ENCODE measurements at regions not wholly inside any gene's neighbourhood (a gene's known extent, or its start where the extent isn't known, plus 50 kb on each side); places are given as distances from the start of the nearest gene placed in this dataset.

DNA sequence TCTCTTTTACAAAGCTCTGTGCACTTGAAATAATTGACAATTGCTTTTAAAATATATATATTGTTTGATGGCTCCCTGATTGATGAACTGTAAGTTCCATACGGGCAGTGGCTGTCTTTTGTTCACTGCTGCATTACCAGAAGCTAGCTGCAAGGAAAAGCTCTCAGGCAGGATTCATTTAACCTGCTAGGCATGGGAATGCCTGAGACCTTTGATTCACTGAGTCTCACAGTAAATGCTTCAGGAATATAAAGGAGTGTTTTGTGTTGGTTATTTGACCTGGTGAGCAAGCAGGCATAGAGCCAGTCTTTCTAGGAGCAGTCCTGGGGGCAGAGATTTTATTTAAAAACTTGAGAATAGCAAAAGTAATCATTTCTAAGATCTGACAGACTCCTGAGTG is 193.2 kb upstream of the ITGA4 start:
- POLR2A ChIA-PET (ENCODE audit: partially characterized antibody): interaction anchor here (0.9 kb wide), 1 partner anchor 9 kb away, joined by 3 read pairs; no protein-coding TSS in a partner anchor
- Mint-ChIP-seq H3K36me3 (peaks cover 3 to 37% of the 10 kb centered on the region in 2 donors), H3K27me3 (no peaks in the 10 kb centered on the region), H3K4me3 (peak overlapping the region in 1 of 8 donors; percentile 18), H3K4me1 (peaks cover 17 to 32% (median 25%) of the 10 kb centered on the region in 4 donors), H3K9me3 (peaks cover 0 to 3% (median under 1%) of the 10 kb centered on the region in 8 donors), H3K27ac (peak overlapping the region in 1 of 7 donors; percentile 48)
- no peaks in the 10 kb centered on the region for H3K27me3 ChIP-seq (ENCODE audit: insufficient read depth, low read length)
- DNase-seq: no peak
- H3K9me3 ChIP-seq (ENCODE audit: control insufficient read depth in 1 of 2, low read length in 2 of 2): no peaks in the 10 kb centered on the region
- intact Hi-C loops (cut with micrococcal nuclease): no loop called here
- no peak overlapping the region for H3K4me3 ChIP-seq (ENCODE audit: low read length in 2 of 2)
- H3K4me1 ChIP-seq (ENCODE audit: insufficient read depth, low read length): peaks cover 15% of the 10 kb centered on the region
- no peak overlapping the region for H3K27ac ChIP-seq (ENCODE audit: low read depth, low read length)
- H3K36me3 ChIP-seq (ENCODE audit: insufficient read depth, low read length): no peaks in the 10 kb centered on the region
- CTCF ChIA-PET (ENCODE audit: partially characterized antibody): interaction anchor here (1.0 to 1.2 kb wide), 2 partner anchors 8 to 12 kb away, joined by 3 to 5 read pairs; no protein-coding TSS in a partner anchor

DNA sequence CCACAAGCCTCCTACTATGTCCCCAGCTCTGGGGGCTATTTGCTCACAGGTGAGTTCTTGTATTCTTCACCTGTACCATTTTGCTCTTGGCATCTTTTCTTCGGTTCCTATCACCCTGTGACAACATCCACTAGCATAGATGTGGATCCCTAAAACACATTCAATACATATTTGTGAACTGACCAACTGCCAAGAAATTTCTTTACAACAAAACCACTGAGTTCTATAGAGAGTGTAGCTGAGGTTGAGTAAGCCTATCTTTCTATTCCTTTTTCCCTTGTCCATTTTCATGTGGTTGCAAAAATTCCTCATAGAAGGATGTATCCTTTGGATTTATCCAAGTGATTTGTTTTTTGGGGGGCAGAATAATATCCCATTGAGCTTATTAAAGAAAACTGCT is 192.7 kb upstream of the ITGA4 start:
- ChIA-PET POLR2A (ENCODE audit: partially characterized antibody) (interaction anchor here (0.9 kb wide), 1 partner anchor 9 kb away, joined by 3 read pairs; no protein-coding TSS in a partner anchor), CTCF (ENCODE audit: partially characterized antibody) (interaction anchor here (1.0 to 1.5 kb wide), 3 partner anchors 8 to 12 kb away, joined by 3 to 5 read pairs (median 3); no protein-coding TSS in a partner anchor)
- Histone ChIP-seq H3K4me1 (ENCODE audit: insufficient read depth, low read length) (peaks cover 15% of the 10 kb centered on the region), H3K4me3 (ENCODE audit: low read length in 2 of 2) (no peak overlapping the region), H3K27me3 (ENCODE audit: insufficient read depth, low read length) (no peaks in the 10 kb centered on the region), H3K36me3 (ENCODE audit: insufficient read depth, low read length) (no peaks in the 10 kb centered on the region), H3K27ac (ENCODE audit: low read depth, low read length) (no peak overlapping the region), H3K9me3 (ENCODE audit: control insufficient read depth in 1 of 2, low read length in 2 of 2) (no peaks in the 10 kb centered on the region)
- peaks cover 4 to 40% of the 10 kb centered on the region in 2 donors for H3K36me3 Mint-ChIP-seq
- H3K27me3 Mint-ChIP-seq: no peaks in the 10 kb centered on the region
- peaks cover 17 to 36% (median 27%) of the 10 kb centered on the region in 4 donors for H3K4me1 Mint-ChIP-seq
- intact Hi-C loops (cut with micrococcal nuclease): no loop called here
- H3K27ac Mint-ChIP-seq: no peak overlapping the region
- DNase-seq: no peak
- H3K9me3 Mint-ChIP-seq: peaks cover 0 to 3% (median 0%) of the 10 kb centered on the region in 8 donors
- no peak overlapping the region for H3K4me3 Mint-ChIP-seq

DNA sequence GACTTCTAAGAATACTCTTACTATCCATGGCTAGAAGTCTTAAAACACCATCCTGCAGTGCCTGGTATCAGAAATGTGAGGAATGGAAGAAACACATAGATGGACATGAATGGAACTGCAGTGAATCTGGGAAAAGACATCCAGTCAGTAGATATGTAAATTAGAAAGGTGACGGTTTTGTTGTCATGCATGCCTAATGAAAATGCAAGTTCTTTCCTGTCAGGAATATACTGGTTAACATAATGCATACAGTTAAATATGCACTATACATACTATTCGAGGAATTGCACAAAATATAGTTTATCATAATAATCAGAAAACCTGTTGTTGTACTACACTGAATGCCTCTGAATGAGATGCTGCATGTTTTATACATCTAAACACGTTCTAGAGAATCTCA is 190.6 kb upstream of the ITGA4 start:
- Mint-ChIP-seq H3K9me3 (peaks cover 0 to 3% (median 0%) of the 10 kb centered on the region in 8 donors), H3K4me3 (no peak overlapping the region), H3K27me3 (no peaks in the 10 kb centered on the region), H3K27ac (no peak overlapping the region), H3K4me1 (peaks cover 24 to 56% (median 31%) of the 10 kb centered on the region in 4 donors), H3K36me3 (peaks cover 4 to 46% of the 10 kb centered on the region in 2 donors)
- DNase-seq: no peak
- no peaks in the 10 kb centered on the region for H3K27me3 ChIP-seq (ENCODE audit: insufficient read depth, low read length)
- H3K27ac ChIP-seq (ENCODE audit: low read depth, low read length): no peak overlapping the region
- ChIA-PET CTCF (ENCODE audit: partially characterized antibody) (no interaction called here), POLR2A (ENCODE audit: partially characterized antibody) (no interaction called here)
- no peaks in the 10 kb centered on the region for H3K36me3 ChIP-seq (ENCODE audit: insufficient read depth, low read length)
- H3K9me3 ChIP-seq (ENCODE audit: control insufficient read depth in 1 of 2, low read length in 2 of 2): no peaks in the 10 kb centered on the region
- H3K4me1 ChIP-seq (ENCODE audit: insufficient read depth, low read length): peaks cover 15% of the 10 kb centered on the region
- intact Hi-C loops (cut with micrococcal nuclease): no loop called here
- no peak overlapping the region for H3K4me3 ChIP-seq (ENCODE audit: low read length in 2 of 2)

DNA sequence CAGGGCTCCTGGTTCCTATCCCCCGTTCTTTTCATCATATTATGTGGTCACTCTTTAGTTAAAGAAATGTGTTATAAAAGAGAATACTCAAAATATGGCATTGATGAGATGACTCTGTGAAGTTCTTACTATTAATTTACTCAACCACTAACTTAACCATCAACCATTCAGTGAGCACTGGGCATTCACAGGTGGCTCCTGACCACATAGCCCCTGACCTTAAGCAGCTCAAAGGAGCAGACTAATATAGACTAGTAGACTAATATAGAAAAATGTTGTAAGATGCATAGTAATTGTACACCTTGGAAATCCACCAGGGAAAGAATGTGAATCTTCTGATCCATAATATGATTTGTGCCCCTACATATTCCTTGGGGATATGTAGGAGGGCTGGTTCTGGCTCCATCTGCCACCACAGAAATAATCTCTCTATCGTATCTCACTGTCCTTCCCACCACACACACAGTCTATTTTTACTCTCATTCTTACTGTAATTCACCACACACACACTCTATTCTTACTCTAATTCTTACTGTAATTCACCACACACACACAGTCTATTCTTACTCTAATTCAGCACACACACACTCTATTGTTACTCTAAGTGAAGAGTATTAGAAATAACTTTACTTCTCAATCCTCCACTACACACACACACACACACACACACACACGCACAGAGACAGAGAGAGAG is 188.9 kb upstream of the ITGA4 start:
- CTCF ChIA-PET (ENCODE audit: partially characterized antibody): interaction anchor here (1.1 to 1.2 kb wide), 2 partner anchors 12 to 30 kb away, joined by 4 read pairs; no protein-coding TSS in a partner anchor
- H3K4me1 ChIP-seq (ENCODE audit: insufficient read depth, low read length): peaks cover 12% of the 10 kb centered on the region
- no peaks in the 10 kb centered on the region for H3K36me3 ChIP-seq (ENCODE audit: insufficient read depth, low read length)
- H3K9me3 ChIP-seq (ENCODE audit: control insufficient read depth in 1 of 2, low read length in 2 of 2): no peaks in the 10 kb centered on the region
- no peak overlapping the region for H3K4me3 ChIP-seq (ENCODE audit: low read length in 2 of 2)
- H3K36me3 Mint-ChIP-seq: peaks cover 4 to 42% of the 10 kb centered on the region in 2 donors
- peaks cover 18 to 52% (median 29%) of the 10 kb centered on the region in 4 donors for H3K4me1 Mint-ChIP-seq
- intact Hi-C loops (cut with micrococcal nuclease): no loop called here
- no peaks in the 10 kb centered on the region for H3K27me3 ChIP-seq (ENCODE audit: insufficient read depth, low read length)
- H3K27ac ChIP-seq (ENCODE audit: low read depth, low read length): no peak overlapping the region
- peak overlapping the region in 1 of 7 donors; percentile 15 for H3K27ac Mint-ChIP-seq
- no peak for DNase-seq
- no peaks in the 10 kb centered on the region for H3K27me3 Mint-ChIP-seq
- POLR2A ChIA-PET (ENCODE audit: partially characterized antibody): no interaction called here
- peaks cover 0 to 3% (median 0%) of the 10 kb centered on the region in 8 donors for H3K9me3 Mint-ChIP-seq
- peak overlapping the region in 1 of 8 donors; percentile 6 for H3K4me3 Mint-ChIP-seq

DNA sequence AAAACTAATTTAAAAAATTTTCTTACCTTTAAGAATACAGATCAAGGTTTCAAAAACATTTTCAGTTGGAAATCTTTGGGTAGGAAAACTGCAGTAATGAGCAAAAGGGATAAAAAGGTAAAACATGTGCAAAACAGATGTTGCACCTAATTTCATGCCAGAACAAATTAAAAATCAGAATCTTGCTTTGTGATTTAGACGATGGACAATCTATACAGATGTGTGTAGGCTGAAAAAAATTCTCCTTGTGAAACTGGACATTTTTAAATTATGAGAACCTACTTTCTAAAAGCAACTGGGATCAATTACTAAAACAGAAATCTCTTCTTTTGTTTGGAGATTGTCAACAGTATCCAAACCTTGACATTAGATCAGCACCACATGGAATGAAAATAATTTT is 183.2 kb upstream of the ITGA4 start:
- peaks cover 19 to 61% (median 34%) of the 10 kb centered on the region in 4 donors for H3K4me1 Mint-ChIP-seq
- Histone ChIP-seq H3K36me3 (ENCODE audit: insufficient read depth, low read length) (no peaks in the 10 kb centered on the region), H3K4me3 (ENCODE audit: low read length in 2 of 2) (no peak overlapping the region), H3K27ac (ENCODE audit: low read depth, low read length) (no peak overlapping the region), H3K9me3 (ENCODE audit: control insufficient read depth in 1 of 2, low read length in 2 of 2) (no peaks in the 10 kb centered on the region), H3K4me1 (ENCODE audit: insufficient read depth, low read length) (peaks cover 30% of the 10 kb centered on the region), H3K27me3 (ENCODE audit: insufficient read depth, low read length) (no peaks in the 10 kb centered on the region)
- ChIA-PET POLR2A (ENCODE audit: partially characterized antibody) (no interaction called here), CTCF (ENCODE audit: partially characterized antibody) (no interaction called here)
- DNase-seq: no peak
- H3K36me3 Mint-ChIP-seq: peaks cover 2 to 12% of the 10 kb centered on the region in 2 donors
- H3K4me3 Mint-ChIP-seq: no peak overlapping the region
- peak overlapping the region in 2 of 7 donors; percentile 2 to 29 for H3K27ac Mint-ChIP-seq
- no peaks in the 10 kb centered on the region for H3K9me3 Mint-ChIP-seq
- intact Hi-C loops (cut with micrococcal nuclease): loop anchor here (2.0 kb wide), 1 partner anchor 183 kb away; the partner anchor contains the start of gene ITGA4
- H3K27me3 Mint-ChIP-seq: no peaks in the 10 kb centered on the region

DNA sequence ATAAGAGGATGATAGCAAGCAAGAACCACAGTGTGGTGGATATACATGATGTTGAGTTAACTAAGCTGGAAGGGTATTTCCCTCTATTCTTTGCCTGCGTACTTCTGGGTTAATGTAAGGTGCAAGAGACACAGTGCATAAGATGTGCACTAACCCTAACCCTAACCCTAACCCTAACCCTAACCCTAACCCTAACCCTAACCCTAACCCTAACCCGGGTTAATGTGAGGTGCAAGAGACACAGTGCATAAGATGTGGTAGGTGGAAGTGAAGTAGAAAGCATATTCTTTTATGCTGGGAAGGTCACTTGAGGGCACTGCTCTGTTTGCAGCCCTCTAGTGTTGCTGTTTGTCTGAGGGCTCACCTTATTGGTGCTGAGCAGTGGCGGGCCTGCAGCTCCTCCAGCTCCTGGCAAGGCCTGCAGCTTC is 181.5 kb upstream of the ITGA4 start:
- CTCF ChIA-PET (ENCODE audit: partially characterized antibody): interaction anchor here (0.7 to 2.0 kb wide), 13 partner anchors 10 to 191 kb away, joined by 3 to 8 read pairs (median 5); partner anchors contain the start of gene ITGA4
- Mint-ChIP-seq H3K9me3 (peaks cover 0 to 3% (median 0%) of the 10 kb centered on the region in 8 donors), H3K27ac (peak overlapping the region; percentile 57 to 92 (median 78)), H3K27me3 (no peaks in the 10 kb centered on the region), H3K36me3 (peaks cover 0 to 8% of the 10 kb centered on the region in 2 donors), H3K4me3 (peak overlapping the region in 6 of 8 donors; percentile 12 to 69 (median 40)), H3K4me1 (peaks cover 26 to 54% (median 37%) of the 10 kb centered on the region in 4 donors)
- no peaks in the 10 kb centered on the region for H3K9me3 ChIP-seq (ENCODE audit: control insufficient read depth in 1 of 2, low read length in 2 of 2)
- peaks cover 40% of the 10 kb centered on the region for H3K4me1 ChIP-seq (ENCODE audit: insufficient read depth, low read length)
- H3K27me3 ChIP-seq (ENCODE audit: insufficient read depth, low read length): no peaks in the 10 kb centered on the region
- POLR2A ChIA-PET (ENCODE audit: partially characterized antibody): interaction anchor here (0.9 to 2.5 kb wide), 13 partner anchors 20 to 181 kb away, joined by 3 to 18 read pairs (median 5); partner anchors contain the start of gene ITGA4
- H3K4me3 ChIP-seq (ENCODE audit: low read length in 2 of 2): no peak overlapping the region
- H3K36me3 ChIP-seq (ENCODE audit: insufficient read depth, low read length): no peaks in the 10 kb centered on the region
- DNase-seq: peak; percentile 17 to 45 (median 43)
- intact Hi-C loops (cut with micrococcal nuclease): loop anchor here (1.0 to 5.0 kb wide), 3 partner anchors 98 to 181 kb away; partner anchors contain the start of gene ITGA4
- peak overlapping the region; percentile 31 for H3K27ac ChIP-seq (ENCODE audit: low read depth, low read length)

All from CD4-positive, alpha-beta memory T cell (primary cell).